ENCODE measurements at regions not wholly inside any gene's neighbourhood (a gene's known extent, or its start where the extent isn't known, plus 50 kb on each side); places are given as distances from the start of the nearest gene placed in this dataset.
"Not testable (repeated sequence)": the region's sequence is repeated elsewhere in the genome, so short reads cannot be mapped to it uniquely, and the experiment has no call there.

DNA sequence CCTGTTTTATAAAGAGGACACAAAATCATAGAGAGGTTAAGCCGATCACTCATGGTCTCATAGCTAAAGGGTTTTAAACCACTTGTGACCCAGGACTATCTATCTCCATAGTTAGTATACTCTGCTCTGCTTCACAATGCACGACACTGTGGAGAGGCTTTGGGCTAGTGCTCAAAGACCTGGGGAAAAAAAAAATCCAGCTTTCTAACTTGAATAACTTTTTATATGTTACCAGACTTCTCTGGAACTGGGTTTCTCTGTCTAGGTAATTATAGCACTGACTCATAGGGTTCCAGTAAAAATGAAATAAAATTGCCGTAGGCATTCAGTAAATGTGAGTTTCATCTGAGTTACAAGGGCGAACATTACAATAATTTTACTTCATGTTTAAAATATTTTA lies 273.7 kb upstream of the TECRL start:
- Histone ChIP-seq H3K9ac (ENCODE audit: insufficient read depth, low read length, poor library complexity, severe bottlenecking) (no peak overlapping the region), H3K4me1 (ENCODE audit: control insufficient read depth in 1 of 2, insufficient read depth in 2 of 2, low read length in 2 of 2) (no peaks in the 10 kb centered on the region), H3K9me3 (replicated peaks in 1 of 2; ENCODE audit: control insufficient read depth in 1 of 2, insufficient read depth in 1 of 2, low read length in 2 of 2) (peaks cover 0 to 3% of the 10 kb centered on the region in 2 donors), H3K4me3 (replicated peaks in 1 of 3; ENCODE audit: low read depth in 2 of 3, low read length in 3 of 3) (no peak overlapping the region), H3K4me2 (replicated peaks; ENCODE audit: extremely low read depth, low read length, poor library complexity, severe bottlenecking) (no peak overlapping the region), H3K27ac (ENCODE audit: low read depth in 1 of 2, low read length in 2 of 2) (no peak overlapping the region), H3K79me2 (ENCODE audit: insufficient read depth, low read length) (no peaks in the 10 kb centered on the region), H3K27me3 (ENCODE audit: control insufficient read depth in 2 of 2, insufficient read depth in 2 of 2, low read length in 2 of 2) (no peaks in the 10 kb centered on the region), H2AFZ (ENCODE audit: insufficient read depth, low read depth, low read length, poor library complexity, severe bottlenecking) (no peak overlapping the region), H3K36me3 (replicated peaks in 1 of 2; ENCODE audit: control insufficient read depth in 1 of 2, insufficient read depth in 2 of 2, low read length in 2 of 2) (no peaks in the 10 kb centered on the region), H4K20me1 (ENCODE audit: insufficient read depth, low read length) (no peaks in the 10 kb centered on the region)
- DNase-seq = no peak
- no peak for TF ChIP-seq CTCF (IDR thresholded peaks at IDR 0.05)
- no peaks in the 10 kb centered on the region for H3K4me1 Mint-ChIP-seq
- peaks cover 0 to 9% (median 2%) of the 10 kb centered on the region in 7 donors for H3K9me3 Mint-ChIP-seq
- H3K36me3 Mint-ChIP-seq = no peaks in the 10 kb centered on the region
- H3K27me3 Mint-ChIP-seq (ENCODE audit: low read depth in 3 of 3) = no peaks in the 10 kb centered on the region
- H3K4me3 Mint-ChIP-seq = no peak overlapping the region
- no CpG with 5 or more reads among the region's 4 CpGs for WGBS (ENCODE audit: insufficient coverage)
- intact Hi-C loops (cut with micrococcal nuclease) = no loop called here
- H3K27ac Mint-ChIP-seq = no peak overlapping the region

GRCh38 chr4:64682481-64682880 lies 273.2 kb upstream of the TECRL start:
- TF ChIP-seq CTCF (IDR thresholded peaks at IDR 0.05) = no peak
- H3K9me3 Mint-ChIP-seq = peaks cover 0 to 7% (median 2%) of the 10 kb centered on the region in 7 donors
- no peaks in the 10 kb centered on the region for H3K4me1 Mint-ChIP-seq
- Histone ChIP-seq H3K4me3 (replicated peaks in 1 of 3; ENCODE audit: low read depth in 2 of 3, low read length in 3 of 3) (no peak overlapping the region), H3K4me2 (replicated peaks; ENCODE audit: extremely low read depth, low read length, poor library complexity, severe bottlenecking) (no peak overlapping the region), H2AFZ (ENCODE audit: insufficient read depth, low read depth, low read length, poor library complexity, severe bottlenecking) (no peak overlapping the region), H3K36me3 (replicated peaks in 1 of 2; ENCODE audit: control insufficient read depth in 1 of 2, insufficient read depth in 2 of 2, low read length in 2 of 2) (no peaks in the 10 kb centered on the region), H3K27me3 (ENCODE audit: control insufficient read depth in 2 of 2, insufficient read depth in 2 of 2, low read length in 2 of 2) (no peaks in the 10 kb centered on the region), H3K4me1 (ENCODE audit: control insufficient read depth in 1 of 2, insufficient read depth in 2 of 2, low read length in 2 of 2) (no peaks in the 10 kb centered on the region), H3K79me2 (ENCODE audit: insufficient read depth, low read length) (no peaks in the 10 kb centered on the region), H4K20me1 (ENCODE audit: insufficient read depth, low read length) (no peaks in the 10 kb centered on the region), H3K9ac (ENCODE audit: insufficient read depth, low read length, poor library complexity, severe bottlenecking) (no peak overlapping the region), H3K9me3 (replicated peaks in 1 of 2; ENCODE audit: control insufficient read depth in 1 of 2, insufficient read depth in 1 of 2, low read length in 2 of 2) (peaks cover 0 to 3% of the 10 kb centered on the region in 2 donors), H3K27ac (ENCODE audit: low read depth in 1 of 2, low read length in 2 of 2) (no peak overlapping the region)
- intact Hi-C loops (cut with micrococcal nuclease) = no loop called here
- no peak overlapping the region for H3K4me3 Mint-ChIP-seq
- no peak for DNase-seq
- no peaks in the 10 kb centered on the region for H3K27me3 Mint-ChIP-seq (ENCODE audit: low read depth in 3 of 3)
- no CpG with 5 or more reads among the region's 4 CpGs for WGBS (ENCODE audit: insufficient coverage)
- no peak overlapping the region for H3K27ac Mint-ChIP-seq
- H3K36me3 Mint-ChIP-seq = no peaks in the 10 kb centered on the region

- H3K9me3 ChIP-seq (replicated peaks in 1 of 2; ENCODE audit: control insufficient read depth in 1 of 2, insufficient read depth in 1 of 2, low read length in 2 of 2) = peaks cover 24 to 41% of the 10 kb centered on the region in 2 donors
- intact Hi-C loops (cut with micrococcal nuclease); H3K36me3 Mint-ChIP-seq; H3K4me1 Mint-ChIP-seq; H3K27me3 Mint-ChIP-seq (ENCODE audit: low read depth in 3 of 3); H3K4me3 ChIP-seq (replicated peaks in 1 of 3; ENCODE audit: low read depth in 2 of 3, low read length in 3 of 3); H3K4me3 Mint-ChIP-seq; H4K20me1 ChIP-seq (ENCODE audit: insufficient read depth, low read length); H3K9ac ChIP-seq (ENCODE audit: insufficient read depth, low read length, poor library complexity, severe bottlenecking); H3K79me2 ChIP-seq (ENCODE audit: insufficient read depth, low read length); H3K4me1 ChIP-seq (ENCODE audit: control insufficient read depth in 1 of 2, insufficient read depth in 2 of 2, low read length in 2 of 2); H3K27ac ChIP-seq (ENCODE audit: low read depth in 1 of 2, low read length in 2 of 2); H3K27me3 ChIP-seq (ENCODE audit: control insufficient read depth in 2 of 2, insufficient read depth in 2 of 2, low read length in 2 of 2); DNase-seq; H3K36me3 ChIP-seq (replicated peaks in 1 of 2; ENCODE audit: control insufficient read depth in 1 of 2, insufficient read depth in 2 of 2, low read length in 2 of 2); H3K27ac Mint-ChIP-seq; H2AFZ ChIP-seq (ENCODE audit: insufficient read depth, low read depth, low read length, poor library complexity, severe bottlenecking); H3K4me2 ChIP-seq (replicated peaks; ENCODE audit: extremely low read depth, low read length, poor library complexity, severe bottlenecking): not testable (repeated sequence)
- H3K9me3 Mint-ChIP-seq = peaks cover 5 to 28% (median 12%) of the 10 kb centered on the region in 7 donors
- WGBS (ENCODE audit: insufficient coverage) = 86% methylated on average over 1 of the region's 2 CpGs
These were observed 263.9 kb upstream of the TECRL start for GRCh38 chr4:64673121-64673520.

Measured in CD14-positive monocyte (primary cell).